ENCODE measurements at regions not wholly inside any gene's neighbourhood (a gene's known extent, or its start where the extent isn't known, plus 50 kb on each side); places are given as distances from the start of the nearest gene placed in this dataset.
"Not testable (repeated sequence)": the region's sequence is repeated elsewhere in the genome, so short reads cannot be mapped to it uniquely, and the experiment has no call there.

DNA sequence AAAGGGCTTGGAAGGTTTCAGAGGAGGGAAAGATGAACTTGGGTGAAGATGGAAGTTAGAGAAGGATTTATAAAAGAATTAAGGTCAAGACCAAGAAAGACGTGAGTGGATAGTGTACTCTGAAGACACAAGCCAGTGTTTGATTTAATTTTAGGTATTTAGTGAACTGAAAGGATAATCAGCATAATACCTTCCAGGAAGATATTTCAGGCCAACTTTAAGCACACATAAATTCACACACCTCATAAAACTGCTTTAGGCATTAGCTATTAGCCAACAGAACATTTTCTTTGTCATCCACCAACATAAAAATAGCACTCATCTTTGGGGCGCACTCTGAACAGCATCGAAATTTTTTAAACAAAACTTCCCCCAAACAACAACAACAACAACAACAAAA, 71.7 kb upstream of the CSNK1A1L start:
- no peak for ATAC-seq
- DNase-seq, result no peak
- Histone ChIP-seq H3K4me3 (no peak overlapping the region), H3K9me3 (no peaks in the 10 kb centered on the region), H3K4me1 (peaks cover 11% of the 10 kb centered on the region), H3K36me3 (no peaks in the 10 kb centered on the region), H3K27ac (peak overlapping the region; percentile 33), H3K27me3 (ENCODE audit: low read depth) (no peaks in the 10 kb centered on the region)
- intact Hi-C loops (cut with DNase I), result no loop called here
- TF ChIP-seq, protein P1, sequence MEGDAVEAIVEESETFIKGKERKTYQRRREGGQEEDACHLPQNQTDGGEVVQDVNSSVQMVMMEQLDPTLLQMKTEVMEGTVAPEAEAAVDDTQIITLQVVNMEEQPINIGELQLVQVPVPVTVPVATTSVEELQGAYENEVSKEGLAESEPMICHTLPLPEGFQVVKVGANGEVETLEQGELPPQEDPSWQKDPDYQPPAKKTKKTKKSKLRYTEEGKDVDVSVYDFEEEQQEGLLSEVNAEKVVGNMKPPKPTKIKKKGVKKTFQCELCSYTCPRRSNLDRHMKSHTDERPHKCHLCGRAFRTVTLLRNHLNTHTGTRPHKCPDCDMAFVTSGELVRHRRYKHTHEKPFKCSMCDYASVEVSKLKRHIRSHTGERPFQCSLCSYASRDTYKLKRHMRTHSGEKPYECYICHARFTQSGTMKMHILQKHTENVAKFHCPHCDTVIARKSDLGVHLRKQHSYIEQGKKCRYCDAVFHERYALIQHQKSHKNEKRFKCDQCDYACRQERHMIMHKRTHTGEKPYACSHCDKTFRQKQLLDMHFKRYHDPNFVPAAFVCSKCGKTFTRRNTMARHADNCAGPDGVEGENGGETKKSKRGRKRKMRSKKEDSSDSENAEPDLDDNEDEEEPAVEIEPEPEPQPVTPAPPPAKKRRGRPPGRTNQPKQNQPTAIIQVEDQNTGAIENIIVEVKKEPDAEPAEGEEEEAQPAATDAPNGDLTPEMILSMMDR (IDR thresholded peaks at IDR 0.05), result no peak

DNA sequence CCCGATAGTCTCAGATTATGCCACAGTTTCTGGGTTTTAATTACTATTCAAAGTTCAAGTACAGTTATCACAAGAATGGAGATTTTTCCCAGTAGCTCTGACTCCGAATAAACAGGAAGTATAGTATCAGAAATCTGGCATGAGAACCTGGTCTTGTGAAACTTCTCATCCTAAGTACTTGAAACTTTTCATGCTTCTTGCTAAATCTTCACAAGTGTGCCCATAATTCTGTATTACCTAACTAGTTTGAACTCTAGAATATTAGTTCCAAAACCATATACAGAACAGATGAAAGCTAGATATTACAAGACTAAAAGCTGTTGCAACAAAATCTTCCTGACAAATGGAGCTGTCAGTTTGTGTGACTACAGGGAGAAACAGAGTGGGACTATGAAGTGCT, 70.5 kb upstream of the CSNK1A1L start:
- TF ChIP-seq, protein P1 (IDR thresholded peaks at IDR 0.05), result no peak
- H3K4me1 ChIP-seq, result peaks cover 11% of the 10 kb centered on the region
- ATAC-seq (peak; percentile 50 to 88), DNase-seq (no peak)
- no peak overlapping the region for H3K4me3 ChIP-seq
- intact Hi-C loops (cut with DNase I), result no loop called here
- H3K9me3 ChIP-seq, result no peaks in the 10 kb centered on the region
- peak overlapping the region; percentile 33 for H3K27ac ChIP-seq
- H3K27me3 ChIP-seq (ENCODE audit: low read depth), result no peaks in the 10 kb centered on the region
- H3K36me3 ChIP-seq, result no peaks in the 10 kb centered on the region

DNA sequence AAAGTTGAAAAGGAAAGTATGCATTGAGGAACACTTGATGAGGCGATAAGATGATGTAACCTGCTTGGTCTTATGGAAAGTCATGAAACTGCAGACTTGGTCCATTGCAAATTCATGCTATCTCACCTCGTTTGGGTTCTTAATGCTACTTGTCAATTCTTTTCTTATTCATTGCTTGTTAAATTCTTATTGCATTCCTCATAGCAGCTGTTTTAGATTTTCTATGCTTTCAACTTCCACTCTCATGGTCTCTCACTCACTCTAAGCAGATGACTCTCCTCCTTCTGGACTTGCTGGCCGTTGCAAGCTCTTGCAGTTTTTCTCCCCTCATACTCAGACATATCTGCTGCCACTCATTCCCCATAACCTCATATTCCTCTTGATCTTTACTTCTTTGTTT, 67.8 kb upstream of the CSNK1A1L start:
- no peaks in the 10 kb centered on the region for H3K9me3 ChIP-seq
- TF ChIP-seq, protein P1 (IDR thresholded peaks at IDR 0.05), result no peak
- H3K27me3 ChIP-seq (ENCODE audit: low read depth), result no peaks in the 10 kb centered on the region
- H3K4me3 ChIP-seq, result no peak overlapping the region
- H3K36me3 ChIP-seq, result no peaks in the 10 kb centered on the region
- DNase-seq (no peak), ATAC-seq (no peak)
- H3K27ac ChIP-seq, result no peak overlapping the region
- intact Hi-C loops (cut with DNase I), result no loop called here
- peaks cover 11% of the 10 kb centered on the region for H3K4me1 ChIP-seq

DNA sequence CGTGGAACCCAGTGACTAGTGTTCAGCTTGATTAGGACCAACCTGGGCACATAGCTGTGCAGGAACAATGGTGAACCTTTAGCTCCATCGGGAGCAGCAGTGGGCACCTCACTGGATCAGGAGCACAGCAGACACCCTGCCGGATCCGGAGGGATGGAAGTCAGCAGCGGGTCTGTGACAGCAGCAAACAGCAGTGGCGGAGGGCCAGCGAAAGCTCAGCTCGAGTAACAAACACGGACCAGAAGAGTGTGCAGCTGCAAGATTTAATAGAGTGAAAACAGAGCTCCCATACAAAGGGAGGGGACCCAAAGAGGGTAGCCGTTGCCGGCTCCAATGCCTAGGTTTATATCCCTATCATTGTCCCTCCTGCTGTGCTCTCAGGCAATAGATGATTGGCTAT, 66.8 kb upstream of the CSNK1A1L start:
- peak; percentile 36 for DNase-seq
- H3K36me3 ChIP-seq; H3K9me3 ChIP-seq; H3K4me3 ChIP-seq; intact Hi-C loops (cut with DNase I); H3K27me3 ChIP-seq (ENCODE audit: low read depth); H3K27ac ChIP-seq; ATAC-seq: not testable (repeated sequence)
- H3K4me1 ChIP-seq, result peaks cover 11% of the 10 kb centered on the region

DNA sequence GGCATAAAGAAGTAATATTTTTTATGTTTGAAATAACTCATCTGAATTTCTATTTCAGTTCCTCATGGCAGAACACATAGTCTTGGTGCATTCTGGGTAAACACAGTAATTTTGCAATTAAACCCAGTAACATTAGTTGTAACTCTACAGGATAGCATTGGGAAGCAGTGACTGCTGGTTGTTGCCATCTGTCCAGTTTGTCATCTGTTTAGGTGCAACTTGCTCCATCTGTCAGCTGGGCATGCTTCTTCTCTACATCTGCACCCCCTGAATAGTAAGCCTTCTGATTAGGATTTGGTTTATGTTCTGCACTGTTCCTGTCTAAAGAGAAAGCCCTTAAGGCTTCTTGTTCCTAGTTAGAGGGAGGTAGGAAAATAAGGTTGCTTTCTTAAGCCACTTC, 63.5 kb upstream of the CSNK1A1L start:
- H3K27ac ChIP-seq, result no peak overlapping the region
- ATAC-seq (no peak), DNase-seq (no peak)
- H3K9me3 ChIP-seq, result no peaks in the 10 kb centered on the region
- TF ChIP-seq, protein P1 (IDR thresholded peaks at IDR 0.05), result no peak
- no peaks in the 10 kb centered on the region for H3K36me3 ChIP-seq
- H3K4me3 ChIP-seq, result no peak overlapping the region
- intact Hi-C loops (cut with DNase I), result no loop called here
- no peaks in the 10 kb centered on the region for H3K27me3 ChIP-seq (ENCODE audit: low read depth)
- no peaks in the 10 kb centered on the region for H3K4me1 ChIP-seq

DNA sequence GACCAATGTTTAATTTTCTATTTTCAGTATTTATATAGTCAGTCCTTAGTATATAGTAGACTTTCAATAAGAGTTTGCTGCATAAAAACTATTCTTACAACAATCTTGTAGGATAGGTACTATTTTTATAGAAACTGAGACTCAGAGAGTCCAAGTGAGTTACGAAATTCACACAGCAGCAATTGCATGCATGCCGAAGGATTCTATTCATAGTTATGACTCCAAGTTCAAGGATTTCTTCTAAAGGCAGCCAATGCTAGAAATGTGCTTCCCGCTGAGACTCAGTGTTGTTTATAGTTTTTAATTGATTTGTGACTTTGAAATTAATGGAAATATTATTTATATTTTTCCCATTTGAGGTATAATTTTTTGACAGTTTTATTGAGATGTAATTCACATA, 62.7 kb upstream of the CSNK1A1L start:
- intact Hi-C loops (cut with DNase I), result no loop called here
- H3K27ac ChIP-seq, result no peak overlapping the region
- TF ChIP-seq, protein P1 (IDR thresholded peaks at IDR 0.05), result no peak
- no peaks in the 10 kb centered on the region for H3K27me3 ChIP-seq (ENCODE audit: low read depth)
- no peak for DNase-seq
- H3K4me1 ChIP-seq, result no peaks in the 10 kb centered on the region
- H3K36me3 ChIP-seq, result no peaks in the 10 kb centered on the region
- no peaks in the 10 kb centered on the region for H3K9me3 ChIP-seq
- no peak for ATAC-seq
- H3K4me3 ChIP-seq, result no peak overlapping the region
